HG03039 (cell line): ENCODE measurements at regions not wholly inside any gene's neighbourhood (a gene's known extent, or its start where the extent isn't known, plus 50 kb on each side); places are given as distances from the start of the nearest gene placed in this dataset.

Source experiments
- ATAC-seq: cut with Tn5 transposase; IDR thresholded peaks from one replicate; pipeline ENCODE4 v1.9.1; 2021; ENCODE audit warnings: mild to moderate bottlenecking, moderate library complexity; ENCODE audit not compliant: unreplicated experiment

- no peak for ATAC-seq
Measured at GRCh38 chr1:238088560-238089290, 198.0 kb upstream of the ZP4 start.

GRCh38 chr1:238073991-238074390 lies 183.3 kb upstream of the ZP4 start:
- no peak for ATAC-seq

GRCh38 chr1:238071061-238071460 lies 180.3 kb upstream of the ZP4 start:
- no peak for ATAC-seq

- no peak for ATAC-seq
Measured at GRCh38 chr1:238063454-238063853, 172.7 kb upstream of the ZP4 start.

DNA sequence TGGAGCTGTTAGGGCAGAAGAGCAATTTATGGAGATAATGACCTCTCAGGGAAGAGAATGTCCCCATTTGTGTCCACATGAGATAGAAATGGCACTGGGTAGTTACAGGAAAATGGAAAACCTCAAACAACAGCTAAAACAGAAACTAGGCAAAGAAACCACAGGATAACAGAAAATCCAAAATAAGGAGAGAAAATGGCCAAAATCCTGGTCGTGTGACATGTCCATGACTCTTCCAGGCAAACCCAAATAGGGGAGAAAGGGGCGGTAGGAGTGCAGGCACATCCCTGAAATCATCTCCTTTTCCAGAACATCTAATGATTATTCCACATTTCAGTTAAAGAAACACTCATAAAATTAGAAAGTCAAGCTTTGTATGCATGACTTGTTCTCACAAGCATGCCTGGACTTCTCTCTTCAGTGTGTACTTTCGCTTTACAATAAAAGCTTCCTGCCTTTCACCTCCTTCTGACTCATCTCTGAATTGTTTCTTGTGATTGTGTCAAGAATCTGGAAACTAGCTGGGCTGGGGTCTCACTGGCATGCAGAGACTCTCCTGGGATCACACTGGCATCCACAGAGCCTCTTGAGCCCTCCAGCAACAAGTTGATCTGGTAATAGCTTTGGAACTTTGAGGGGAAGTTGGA lies 171.4 kb upstream of the ZP4 start:
- peak; percentile 45 for ATAC-seq

DNA sequence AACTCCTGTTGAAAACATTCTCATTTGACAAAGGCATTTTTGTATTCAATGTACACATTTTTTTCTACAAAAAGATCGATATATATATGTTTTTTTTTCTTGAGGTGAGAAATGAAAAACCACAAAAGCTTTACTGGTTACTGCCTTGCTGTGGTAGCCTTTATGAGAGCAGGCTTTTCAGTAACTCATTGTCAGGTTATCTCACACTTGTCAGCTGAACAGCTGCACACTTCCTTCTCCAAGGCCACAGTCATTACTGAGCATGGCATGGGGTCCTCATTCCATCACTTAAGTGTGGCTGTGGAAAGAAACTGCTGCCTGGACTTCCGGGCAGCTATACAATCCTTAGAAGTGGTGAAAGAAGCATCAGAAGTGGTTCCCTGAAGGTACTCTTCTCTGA lies 169.3 kb upstream of the ZP4 start:
- peak; percentile 48 for ATAC-seq

- ATAC-seq = no peak
Measured at GRCh38 chr1:238052496-238053266, 162.0 kb upstream of the ZP4 start.

GRCh38 chr1:238029126-238029525 lies 138.4 kb upstream of the ZP4 start:
- ATAC-seq = no peak

- no peak for ATAC-seq
Measured at GRCh38 chr1:238027366-238027765, 136.6 kb upstream of the ZP4 start.

GRCh38 chr1:238023137-238023536 lies 132.4 kb upstream of the ZP4 start:
- ATAC-seq = no peak

- no peak for ATAC-seq
Measured at GRCh38 chr1:238018214-238018613, 127.5 kb upstream of the ZP4 start.

- ATAC-seq = no peak
Measured at GRCh38 chr1:238006779-238007178, 116.1 kb upstream of the ZP4 start.

GRCh38 chr1:238005116-238005515 lies 114.4 kb upstream of the ZP4 start:
- no peak for ATAC-seq

DNA sequence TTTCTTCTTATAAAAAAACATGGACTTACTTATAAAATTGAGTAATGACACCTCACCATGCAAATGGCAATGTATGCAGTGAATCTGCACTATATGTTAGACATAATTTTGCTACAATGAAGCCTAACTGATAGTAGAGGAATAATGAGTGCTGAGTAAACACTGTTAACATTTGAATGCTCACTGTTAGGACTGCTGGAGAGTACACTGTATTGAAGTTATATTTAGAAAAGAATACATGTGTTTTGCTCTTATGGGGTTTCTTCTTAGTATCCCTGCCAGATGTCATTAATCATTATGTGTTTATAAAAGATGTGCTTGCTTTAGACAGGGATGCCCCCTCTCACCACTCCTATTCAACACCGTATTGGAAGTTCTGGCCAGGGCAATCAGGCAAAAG lies 111.1 kb upstream of the ZP4 start:
- ATAC-seq = no peak

GRCh38 chr1:237999426-238000052 lies 108.8 kb upstream of the ZP4 start:
- ATAC-seq = no peak

GRCh38 chr1:237998581-237998980 lies 107.9 kb upstream of the ZP4 start:
- no peak for ATAC-seq

DNA sequence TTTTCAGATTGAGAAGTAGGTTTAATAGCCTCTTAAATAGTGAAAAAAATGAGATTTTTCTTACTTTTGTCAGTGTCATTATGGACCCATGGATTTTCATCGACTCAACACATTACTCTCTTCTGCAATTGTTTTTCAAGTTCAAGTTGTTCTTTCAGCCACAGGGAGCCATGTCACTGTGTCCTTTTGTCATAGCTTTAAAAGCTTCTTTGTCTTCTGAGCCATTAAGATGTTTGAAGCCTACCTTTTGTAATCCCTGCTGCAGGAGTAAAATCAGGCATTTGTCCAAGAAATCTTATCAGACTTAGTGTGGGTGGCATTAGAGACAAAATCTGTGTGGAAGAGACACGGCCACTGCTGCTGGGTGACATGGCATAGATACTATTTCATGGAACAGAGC lies 92.8 kb upstream of the ZP4 start:
- no peak for ATAC-seq

GRCh38 chr1:237981223-237981622 lies 90.5 kb upstream of the ZP4 start:
- ATAC-seq = no peak

DNA sequence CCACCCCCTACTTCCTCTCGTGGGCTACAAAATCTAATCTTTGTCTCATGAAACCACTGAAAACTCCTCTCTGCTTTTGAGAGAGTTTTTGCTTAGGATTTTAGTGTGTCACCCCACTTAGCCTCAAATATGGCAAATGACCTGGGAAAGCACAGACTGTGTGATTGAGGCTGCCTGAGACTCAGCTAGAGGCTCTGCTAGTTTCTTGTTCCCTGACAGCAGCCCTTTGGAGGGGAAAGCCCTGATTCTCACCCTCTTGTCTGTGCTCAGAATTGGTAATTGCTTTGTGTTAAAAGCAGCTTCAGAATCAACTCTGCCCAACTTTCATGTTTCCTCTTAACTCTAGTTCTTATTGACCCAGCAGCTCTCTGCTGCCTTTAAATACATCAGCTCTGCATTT lies 85.6 kb upstream of the ZP4 start:
- no peak for ATAC-seq

DNA sequence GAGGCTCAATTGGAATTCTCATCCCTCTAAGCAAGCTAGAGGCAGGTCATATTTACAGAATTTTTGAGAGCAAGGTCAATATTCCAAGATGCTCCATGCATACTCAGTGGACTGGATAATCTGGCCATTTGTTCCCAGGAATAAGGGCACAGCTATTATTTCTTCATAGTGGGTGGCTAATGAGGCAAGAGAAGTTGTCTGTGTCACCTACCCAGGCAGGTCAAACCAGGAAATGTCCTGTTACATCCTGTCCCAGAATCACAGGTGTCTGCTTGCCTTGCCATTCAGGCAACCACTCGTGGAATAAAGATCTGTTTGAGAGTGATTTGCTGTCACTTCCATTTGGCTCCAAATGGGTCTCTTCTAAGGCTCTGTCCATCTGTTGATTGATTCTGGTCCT lies 85.2 kb upstream of the ZP4 start:
- ATAC-seq = no peak

DNA sequence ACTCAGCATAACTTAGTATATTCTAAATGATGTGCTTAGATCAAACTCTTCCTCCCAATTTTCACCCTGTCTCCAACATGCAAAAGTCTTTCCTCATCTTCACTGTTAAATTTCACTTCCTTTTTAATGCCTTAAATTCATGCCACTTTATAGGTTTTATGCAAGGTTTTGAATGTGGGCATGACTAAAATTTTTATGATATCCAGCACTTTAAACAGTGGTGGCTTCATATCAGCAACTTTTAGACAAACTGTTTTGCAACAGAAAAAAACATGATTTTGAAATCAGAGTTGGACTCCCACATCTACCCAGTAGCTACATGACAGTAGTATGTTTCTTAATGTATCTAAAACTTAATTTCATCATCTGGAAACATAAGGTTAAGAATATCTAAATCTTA lies 84.7 kb upstream of the ZP4 start:
- no peak for ATAC-seq

DNA sequence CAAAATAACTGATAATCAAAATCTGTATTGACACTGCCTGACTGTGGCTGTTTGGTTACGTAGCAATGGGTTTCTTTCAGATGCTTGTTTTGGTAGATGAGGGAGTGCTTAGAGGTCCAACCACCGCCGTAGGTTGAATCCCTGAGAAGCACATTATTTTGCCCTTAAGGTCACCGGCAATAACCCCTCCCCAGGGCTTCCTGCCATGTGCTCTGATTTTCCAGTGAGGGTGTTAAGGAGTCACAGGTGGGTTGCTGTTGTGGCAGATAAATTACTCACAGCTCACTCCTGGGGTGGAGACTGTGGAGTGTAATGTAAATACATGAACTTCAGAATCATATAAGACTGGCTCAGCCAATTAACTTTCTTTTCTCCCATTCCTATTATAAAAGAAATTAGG lies 81.5 kb upstream of the ZP4 start:
- no peak for ATAC-seq
